GM12891 (cell line): ENCODE measurements at regions not wholly inside any gene's neighbourhood (a gene's known extent, or its start where the extent isn't known, plus 50 kb on each side); places are given as distances from the start of the nearest gene placed in this dataset.

ENCODE experiments used
- PAX5 ChIP-seq: IDR thresholded peaks from 2 replicates; pipeline ENCODE4 v1.6.1; 2011; ENCODE audit warnings: low read length, moderate library complexity, mild to moderate bottlenecking; ENCODE audit not compliant: insufficient read depth, severe bottlenecking
- POLR2A ChIP-seq: IDR thresholded peaks from 2 replicates; pipeline ENCODE4 v1.6.1; 2011; ENCODE audit warnings: low read depth, low read length, control low read depth
- POLR2AphosphoS5 ChIP-seq: IDR thresholded peaks from 2 replicates; pipeline ENCODE4 v1.6.1; 2011; ENCODE audit warnings: low read depth, low read length, control low read depth
- POU2F2 ChIP-seq: IDR thresholded peaks from 2 replicates; pipeline ENCODE4 v1.6.1; 2011; ENCODE audit warnings: low read depth, mild to moderate bottlenecking, control low read depth, low read length, moderate library complexity
- SPI1 ChIP-seq: IDR thresholded peaks from 2 replicates; pipeline ENCODE4 v1.6.1; 2011; ENCODE audit warnings: low read depth, low read length, control low read depth
- TAF1 ChIP-seq: IDR thresholded peaks from 2 replicates; pipeline ENCODE4 v1.6.1; 2011; ENCODE audit warnings: low read depth, low read length, control low read depth

- TF ChIP-seq POLR2A (no peak), POLR2AphosphoS5 (no peak), TAF1 (no peak), PAX5 (no peak), POU2F2 (no peak), SPI1 (no peak)
Measured at GRCh38 chrX:35292522-35292921, 349.9 kb downstream of the FAM47B start.
